HCT116 (cell line): ENCODE measurements at regions not wholly inside any gene's neighbourhood (a gene's known extent, or its start where the extent isn't known, plus 50 kb on each side); places are given as distances from the start of the nearest gene placed in this dataset.
A peak's percentile ranks its signal among the peaks of the same experiment; 100 is the strongest.

Source experiments
- ATAC-seq: fragments of 200-7000 bp; cut with Tn5 transposase; 2 replicates; pipeline ENCODE4 v1.9.1; 2020; ENCODE audit warnings: mild to moderate bottlenecking, moderate library complexity
- BruUV-seq: library from RNA; stranded (reverse); fragments of 400-500 nt; replicated peaks from 2 replicates; lab custom pipeline; 2021; lab: Mats Ljungman, UMichigan
- CTCF ChIA-PET: fragments of 300-600 bp; sonication (Branson Sonifier 250); formaldehyde crosslinking; loops from one replicate; lab custom pipeline; 2021; ENCODE audit warnings: antibody characterized with exemption; lab: Charles Lee
- POLR2A ChIA-PET: fragments of 300-600, 350-600 bp; sonication (Branson Sonifier 250); formaldehyde crosslinking; loops from one replicate; lab custom pipeline; 2021; ENCODE audit warnings: antibody characterized with exemption; lab: Charles Lee
- RAD21 ChIA-PET, 2 experiments: fragments of 300-600 bp; sonication (Branson Sonifier 250); formaldehyde crosslinking; loops; one replicate each; lab custom pipeline; 2023; ENCODE audit warnings: low total read pairs in 2 of 2; ENCODE audit not compliant: uncharacterized antibody in 2 of 2, unreplicated experiment in 2 of 2, low non-redundant PET in 1 of 2; lab: Charles Lee
- DNase-seq: peaks from one replicate; pipeline ENCODE4 v3.0.0-alpha.2; 2010; ENCODE audit warnings: low read depth, low spot score
- H2AFZ ChIP-seq: fragments of 200-600 bp; shearing (Covaris generic), sonication (generic); 2 replicates; pipeline ENCODE4 v1.6.1; 2017; ENCODE audit warnings: low read depth, mixed run types, mixed read lengths, antibody characterized with exemption, low read length; ENCODE audit not compliant: poor library complexity, severe bottlenecking
- H3K27ac ChIP-seq: 2 replicates; pipeline ENCODE4 v1.5.1; 2012; ENCODE audit warnings: low read depth, low read length
- H3K27me3 ChIP-seq: fragments of 200-600 bp; sonication (generic); 2 replicates; pipeline ENCODE4 v1.6.1; 2016; ENCODE audit warnings: mixed run types, low read length, mixed read lengths; ENCODE audit not compliant: insufficient read depth
- H3K36me3 ChIP-seq, 2 experiments: fragments of 200-500 bp in 1 of 2; fragments of 200-600 bp in 1 of 2; sonication (Bioruptor generic) in 1 of 2; sonication (generic) in 1 of 2; 2 replicates each; pipeline versions ENCODE4 v1.5.1 to v1.6.1; 2014 to 2016; ENCODE audit warnings: low read length in 2 of 2, inconsistent platforms in 1 of 2, mixed read lengths in 1 of 2, mixed run types in 1 of 2; ENCODE audit not compliant: insufficient read depth in 2 of 2, control insufficient read depth in 1 of 2
- H3K4me1 ChIP-seq, 2 experiments: fragments of 200-600 bp in 1 of 2; sonication (generic) in 1 of 2; 2 replicates each; pipeline versions ENCODE4 v1.5.1 to v1.6.1; 2012 to 2017; ENCODE audit warnings: low read length in 2 of 2, inconsistent platforms in 1 of 2, mild to moderate bottlenecking in 1 of 2, mixed read lengths in 1 of 2, mixed run types in 1 of 2, moderate library complexity in 1 of 2; ENCODE audit not compliant: insufficient read depth in 2 of 2, control insufficient read depth in 1 of 2
- H3K4me2 ChIP-seq: fragments of 200-600 bp; sonication (generic); 2 replicates; pipeline ENCODE4 v1.6.1; 2017; ENCODE audit warnings: mixed run types, low read length, mixed read lengths
- H3K4me3 ChIP-seq, 2 experiments: fragments of 200-600 bp in 1 of 2; sonication (generic) in 1 of 2; replicated peaks in 1 of 2; 2 replicates each; pipeline ENCODE4 v1.5.1; 2011 to 2016; ENCODE audit warnings: low read length in 2 of 2, control low read depth in 1 of 2, low read depth in 1 of 2, mild to moderate bottlenecking in 1 of 2, mixed read lengths in 1 of 2, mixed run types in 1 of 2
- H3K79me2 ChIP-seq: fragments of 200-600 bp; sonication (generic); 2 replicates; pipeline ENCODE4 v1.6.1; 2017; ENCODE audit warnings: mild to moderate bottlenecking, mixed run types, low read length, moderate library complexity, mixed read lengths; ENCODE audit not compliant: insufficient read depth
- H3K9ac ChIP-seq: fragments of 200-600 bp; sonication (generic); 2 replicates; pipeline ENCODE4 v1.6.1; 2016; ENCODE audit warnings: low read length, mixed read lengths
- H3K9me2 ChIP-seq: fragments of 200-600 bp; sonication (generic), shearing (Covaris generic); 2 replicates; pipeline ENCODE4 v1.6.1; 2017; ENCODE audit warnings: mixed run types, mild to moderate bottlenecking, moderate library complexity; ENCODE audit not compliant: insufficient read depth
- H3K9me3 ChIP-seq, 2 experiments: fragments of 200-500 bp in 1 of 2; fragments of 200-600 bp in 1 of 2; sonication (Bioruptor generic) in 1 of 2; sonication (generic) in 1 of 2; 2 replicates each; pipeline ENCODE4 v1.6.1; 2014 to 2017; ENCODE audit warnings: low read length in 2 of 2, mixed read lengths in 2 of 2, inconsistent platforms in 1 of 2, low read depth in 1 of 2, mild to moderate bottlenecking in 1 of 2, mixed run types in 1 of 2, moderate library complexity in 1 of 2; ENCODE audit not compliant: control insufficient read depth in 1 of 2, insufficient read depth in 1 of 2
- H4K20me1 ChIP-seq: fragments of 200-600 bp; sonication (generic), shearing (Covaris generic); 2 replicates; pipeline ENCODE4 v1.6.1; 2017; ENCODE audit warnings: mixed run types, mild to moderate bottlenecking, moderate library complexity; ENCODE audit not compliant: insufficient read depth
- ATF3 ChIP-seq: IDR thresholded peaks from 2 replicates; pipeline ENCODE4 v1.6.1; 2012
- CBX3 ChIP-seq: IDR thresholded peaks from 2 replicates; pipeline ENCODE4 v1.6.1; 2012; ENCODE audit warnings: low read depth
- CEBPB ChIP-seq: IDR thresholded peaks from 2 replicates; pipeline ENCODE4 v1.6.1; 2012; ENCODE audit warnings: low read depth
- CTCF ChIP-seq, 3 experiments: fragments of 200-600 bp in 1 of 3; sonication (generic) in 1 of 3; IDR thresholded peaks in 2 of 3; conservative IDR thresholded peaks in 1 of 3; 2 replicates each; pipeline ENCODE4 v1.5.1; 2012 to 2017; ENCODE audit warnings: low read depth in 2 of 3, low read length in 2 of 3, antibody characterized with exemption in 1 of 3, borderline replicate concordance in 1 of 3, control low read depth in 1 of 3, mild to moderate bottlenecking in 1 of 3, mixed read lengths in 1 of 3, mixed run types in 1 of 3, moderate library complexity in 1 of 3; ENCODE audit not compliant: insufficient read depth in 1 of 3
- EGR1 ChIP-seq: IDR thresholded peaks from 2 replicates; pipeline ENCODE4 v1.6.1; 2012; ENCODE audit warnings: low read depth
- EZH2phosphoT487 ChIP-seq: fragments of 200-600 bp; IDR thresholded peaks from 2 replicates; pipeline ENCODE4 v1.6.1; 2018; ENCODE audit warnings: antibody characterized with exemption, borderline replicate concordance
- JUND ChIP-seq: IDR thresholded peaks from 2 replicates; pipeline ENCODE4 v1.6.1; 2012
- POLR2A ChIP-seq: IDR thresholded peaks from 2 replicates; pipeline ENCODE4 v1.7.0; 2011; ENCODE audit warnings: borderline replicate concordance; ENCODE audit not compliant: insufficient read depth, insufficient read length; ENCODE audit errors: extremely low read depth
- POLR2AphosphoS5 ChIP-seq: IDR thresholded peaks from 2 replicates; pipeline ENCODE4 v1.6.1; 2011; ENCODE audit warnings: mild to moderate bottlenecking, low read depth, low read length, moderate library complexity
- ZBTB33 ChIP-seq: IDR thresholded peaks from 2 replicates; pipeline ENCODE4 v1.6.1; 2011; ENCODE audit warnings: mild to moderate bottlenecking, low read length, moderate library complexity; ENCODE audit not compliant: insufficient replicate concordance; ENCODE audit errors: extremely low read depth
- ZFX ChIP-seq: fragments of 450-650 bp; IDR thresholded peaks from 2 replicates; pipeline ENCODE4 v1.6.1; 2017
- intact Hi-C: fragments of 100-400 bp; cut with micrococcal nuclease; formaldehyde crosslinking; loops from 2 replicates; pipeline ENCODE4 v1.10.0; 2022
- TF ChIP-seq, protein P1 (sequence below): IDR thresholded peaks from 2 replicates; pipeline ENCODE4 v1.6.1; 2012; ENCODE audit warnings: low read depth

- Histone ChIP-seq H3K4me3 (no peak overlapping the region), H3K4me2 (no peak overlapping the region), H3K79me2 (no peaks in the 10 kb centered on the region), H4K20me1 (no peaks in the 10 kb centered on the region), H3K4me1 (no peaks in the 10 kb centered on the region), H3K9me2 (no peaks in the 10 kb centered on the region), H3K9ac (no peak overlapping the region), H2AFZ (no peak overlapping the region), H3K36me3 (no peaks in the 10 kb centered on the region), H3K27ac (no peak overlapping the region), H3K9me3 (no peaks in the 10 kb centered on the region), H3K27me3 (no peaks in the 10 kb centered on the region)
- intact Hi-C loops = no loop called here
- ATAC-seq = no peak
- ChIA-PET CTCF (no interaction called here), POLR2A (no interaction called here), RAD21 (no interaction called here)
- TF ChIP-seq CBX3 = no peak
- TF ChIP-seq ZBTB33 = no peak
- TF ChIP-seq POLR2A = no peak
- DNase-seq = no peak
- no TSS peak for BruUV-seq
Observed at GRCh38 chr2:225334514-225334913, 65.0 kb upstream of the NYAP2 start.

- ChIA-PET CTCF (no interaction called here), RAD21 (no interaction called here), POLR2A (no interaction called here)
- BruUV-seq = no TSS peak
- Histone ChIP-seq H3K79me2 (no peaks in the 10 kb centered on the region), H3K36me3 (no peaks in the 10 kb centered on the region), H3K4me1 (no peaks in the 10 kb centered on the region), H3K9ac (no peak overlapping the region), H4K20me1 (no peaks in the 10 kb centered on the region), H3K27me3 (no peaks in the 10 kb centered on the region), H3K4me2 (no peak overlapping the region), H3K9me3 (no peaks in the 10 kb centered on the region), H3K9me2 (no peaks in the 10 kb centered on the region), H2AFZ (peak overlapping the region; percentile 4), H3K4me3 (no peak overlapping the region), H3K27ac (no peak overlapping the region)
- TF ChIP-seq ATF3 (no peak), CBX3 (no peak), EZH2phosphoT487 (no peak), POLR2AphosphoS5 (no peak), CEBPB (no peak), EGR1 (no peak), JUND (no peak), CTCF (IDR thresholded peaks at IDR 0.05 in 2 of 3, conservative IDR thresholded peaks at IDR 0.05 in 1 of 3; ENCODE audit: borderline replicate concordance in 1 of 3, insufficient read depth in 1 of 3, low read depth in 2 of 3, low read length in 2 of 3) (no peak), ZFX (no peak)
- TF ChIP-seq, protein P1, sequence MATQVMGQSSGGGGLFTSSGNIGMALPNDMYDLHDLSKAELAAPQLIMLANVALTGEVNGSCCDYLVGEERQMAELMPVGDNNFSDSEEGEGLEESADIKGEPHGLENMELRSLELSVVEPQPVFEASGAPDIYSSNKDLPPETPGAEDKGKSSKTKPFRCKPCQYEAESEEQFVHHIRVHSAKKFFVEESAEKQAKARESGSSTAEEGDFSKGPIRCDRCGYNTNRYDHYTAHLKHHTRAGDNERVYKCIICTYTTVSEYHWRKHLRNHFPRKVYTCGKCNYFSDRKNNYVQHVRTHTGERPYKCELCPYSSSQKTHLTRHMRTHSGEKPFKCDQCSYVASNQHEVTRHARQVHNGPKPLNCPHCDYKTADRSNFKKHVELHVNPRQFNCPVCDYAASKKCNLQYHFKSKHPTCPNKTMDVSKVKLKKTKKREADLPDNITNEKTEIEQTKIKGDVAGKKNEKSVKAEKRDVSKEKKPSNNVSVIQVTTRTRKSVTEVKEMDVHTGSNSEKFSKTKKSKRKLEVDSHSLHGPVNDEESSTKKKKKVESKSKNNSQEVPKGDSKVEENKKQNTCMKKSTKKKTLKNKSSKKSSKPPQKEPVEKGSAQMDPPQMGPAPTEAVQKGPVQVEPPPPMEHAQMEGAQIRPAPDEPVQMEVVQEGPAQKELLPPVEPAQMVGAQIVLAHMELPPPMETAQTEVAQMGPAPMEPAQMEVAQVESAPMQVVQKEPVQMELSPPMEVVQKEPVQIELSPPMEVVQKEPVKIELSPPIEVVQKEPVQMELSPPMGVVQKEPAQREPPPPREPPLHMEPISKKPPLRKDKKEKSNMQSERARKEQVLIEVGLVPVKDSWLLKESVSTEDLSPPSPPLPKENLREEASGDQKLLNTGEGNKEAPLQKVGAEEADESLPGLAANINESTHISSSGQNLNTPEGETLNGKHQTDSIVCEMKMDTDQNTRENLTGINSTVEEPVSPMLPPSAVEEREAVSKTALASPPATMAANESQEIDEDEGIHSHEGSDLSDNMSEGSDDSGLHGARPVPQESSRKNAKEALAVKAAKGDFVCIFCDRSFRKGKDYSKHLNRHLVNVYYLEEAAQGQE = no peak
- DNase-seq (no peak), ATAC-seq (no peak; the same call in 1 of the 2 replicates)
- intact Hi-C loops = no loop called here
Observed at GRCh38 chr2:225328192-225328591, 71.3 kb upstream of the NYAP2 start.
